Hematopoietic multipotent progenitor cell treated with erythropoietin and hydrocortisone succinate and interleukin-3 and kit ligand, for 4 days (in vitro differentiated cells): ENCODE measurements at regions not wholly inside any gene's neighbourhood (a gene's known extent, or its start where the extent isn't known, plus 50 kb on each side); places are given as distances from the start of the nearest gene placed in this dataset.

Experiments used
- DNase-seq: peaks from one replicate; pipeline ENCODE4 v3.0.0-alpha.2; 2015

DNA sequence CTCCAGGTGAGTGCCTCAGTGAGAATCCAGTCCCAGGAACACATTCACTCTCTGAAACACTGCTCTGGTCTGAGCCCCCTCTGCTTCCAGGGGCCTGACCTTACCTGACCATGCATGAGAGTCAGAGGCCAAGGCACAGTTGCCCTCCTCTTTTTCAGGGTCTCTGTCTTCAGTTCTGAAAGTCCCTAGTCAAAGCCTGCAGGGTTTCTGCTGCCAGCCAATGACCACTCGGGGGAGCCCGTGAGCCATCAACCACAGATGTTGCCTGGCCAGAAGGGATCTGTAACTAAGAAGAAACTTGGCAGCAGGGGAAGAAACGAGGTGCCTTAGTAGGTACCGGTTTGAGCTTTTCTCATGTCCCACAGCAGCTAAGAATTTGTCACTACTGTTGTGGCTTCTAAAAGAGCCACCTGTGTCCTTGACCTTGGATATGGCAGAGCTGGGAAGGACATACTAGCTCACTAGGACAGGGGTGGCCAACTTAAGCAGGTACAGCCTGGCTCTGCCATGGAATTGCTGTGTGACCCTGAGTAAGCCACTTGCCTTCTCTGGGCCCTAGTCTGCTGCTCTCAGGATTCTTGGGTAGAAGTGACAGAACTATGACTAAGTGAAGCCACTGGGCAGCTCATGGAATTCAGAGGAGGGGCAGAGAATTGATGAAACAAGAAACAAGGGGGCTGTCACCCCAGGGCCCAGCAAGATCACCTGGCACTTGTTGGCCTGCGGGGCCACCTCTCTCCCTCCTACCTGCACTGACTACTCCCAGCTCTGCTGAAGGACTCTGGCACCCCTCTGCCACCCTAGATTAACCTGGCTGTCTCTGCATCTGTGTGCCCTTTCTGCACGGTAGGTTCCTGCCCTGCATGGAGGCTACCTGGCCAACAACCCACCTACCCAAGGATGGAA is 83.8 kb upstream of the GPR26 start:
- DNase-seq = peak; percentile 83

DNA sequence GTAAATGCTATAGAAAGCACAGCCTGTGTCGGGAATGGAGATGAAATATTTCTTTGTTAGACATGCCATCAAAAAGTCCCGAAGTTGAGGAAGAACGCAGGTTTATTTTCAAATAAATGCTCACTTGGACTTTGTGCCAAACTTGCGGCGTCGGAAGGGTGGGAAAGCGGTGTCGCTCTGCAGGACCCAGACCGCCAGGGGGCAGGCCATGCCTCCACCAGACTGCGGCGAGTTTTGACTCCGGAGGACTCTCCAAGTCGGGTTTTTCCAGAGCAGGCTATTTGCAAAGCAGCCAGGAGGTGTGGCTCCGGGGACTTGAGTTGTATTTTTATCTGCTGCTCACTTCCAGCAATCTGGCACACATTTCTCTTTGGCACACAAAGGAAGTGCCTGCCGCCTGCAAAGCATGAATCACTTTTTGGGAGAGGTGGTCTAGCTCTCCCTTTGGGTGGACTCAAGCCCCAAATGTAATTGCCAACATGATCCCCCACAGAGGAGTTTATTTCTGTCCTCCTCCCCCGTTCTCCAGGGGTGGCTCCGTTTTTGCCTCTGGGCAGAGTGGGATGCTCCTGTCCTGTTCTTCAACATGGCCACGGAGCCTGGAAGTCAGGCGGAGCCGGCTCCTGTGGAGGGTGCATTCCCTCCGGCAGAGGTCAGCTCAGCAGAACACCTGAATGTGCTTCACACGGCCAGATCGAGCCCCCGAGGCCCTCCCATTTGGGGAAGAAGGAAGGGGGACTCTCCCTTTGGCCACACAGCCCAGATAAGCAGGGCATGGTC is 82.3 kb upstream of the GPR26 start:
- DNase-seq = peak; percentile 72

DNA sequence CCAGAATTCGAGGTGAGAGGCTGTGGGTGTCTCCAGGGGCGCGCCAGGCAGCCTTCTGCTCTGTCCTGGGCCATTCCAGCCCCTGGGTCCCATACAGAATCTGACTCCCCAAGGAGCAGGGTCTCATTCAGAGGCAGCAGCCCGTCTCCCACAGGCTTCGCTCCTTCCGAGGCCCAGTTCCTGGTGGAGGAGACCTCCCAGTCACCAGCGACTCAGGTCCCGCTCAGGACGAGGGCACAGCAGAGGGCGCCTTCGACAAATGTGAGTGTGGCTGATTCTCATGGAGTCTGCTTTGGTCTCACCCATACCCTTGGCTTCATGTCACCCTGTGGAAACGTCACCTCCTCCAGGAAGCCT is 81.8 kb upstream of the GPR26 start:
- no peak for DNase-seq

DNA sequence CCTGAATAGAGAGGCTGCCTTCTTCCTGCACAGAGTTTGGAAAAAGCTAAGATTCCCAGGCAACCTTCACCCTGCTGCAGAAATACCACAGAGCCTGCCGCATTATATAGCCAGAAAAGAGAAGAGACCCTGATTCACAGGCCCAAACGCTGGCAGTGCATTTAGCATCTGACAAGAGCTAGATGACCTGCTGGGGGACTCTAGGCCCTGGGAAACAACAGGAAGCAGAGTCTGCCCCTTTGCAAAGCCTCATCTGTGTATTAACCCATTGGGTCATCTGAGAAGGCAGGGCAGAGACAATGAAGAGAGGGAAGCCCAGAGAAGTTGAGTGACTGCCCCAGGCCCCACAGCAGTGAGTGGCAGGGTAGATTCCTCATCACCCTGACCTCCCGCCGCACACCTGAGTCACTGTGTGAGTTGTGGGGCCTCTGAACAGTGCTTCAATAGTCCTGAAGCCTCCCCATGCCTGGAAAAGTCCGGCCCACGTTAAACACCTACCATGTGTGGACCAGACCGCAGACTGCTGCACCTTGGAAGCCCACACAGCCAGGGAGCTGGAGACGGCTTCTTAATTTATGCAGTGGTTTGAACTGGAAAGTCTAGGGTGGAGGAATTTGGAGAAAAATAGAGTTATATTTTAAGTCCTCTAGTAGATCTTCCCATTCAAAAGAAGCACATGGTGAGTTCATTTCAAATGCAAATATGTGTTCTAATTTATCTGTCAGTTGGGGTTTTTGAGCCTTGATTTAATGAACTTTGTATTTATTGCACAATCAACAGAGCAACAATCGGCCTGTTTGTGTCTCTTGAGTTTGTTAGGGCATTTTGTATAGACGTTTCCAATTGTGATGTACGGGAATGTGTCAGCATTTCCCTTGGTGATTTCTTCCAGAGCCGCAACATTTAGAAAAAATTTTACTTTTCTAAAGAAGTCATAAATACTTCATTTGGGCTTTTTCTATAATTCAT is 80.4 kb upstream of the GPR26 start:
- no peak for DNase-seq

DNA sequence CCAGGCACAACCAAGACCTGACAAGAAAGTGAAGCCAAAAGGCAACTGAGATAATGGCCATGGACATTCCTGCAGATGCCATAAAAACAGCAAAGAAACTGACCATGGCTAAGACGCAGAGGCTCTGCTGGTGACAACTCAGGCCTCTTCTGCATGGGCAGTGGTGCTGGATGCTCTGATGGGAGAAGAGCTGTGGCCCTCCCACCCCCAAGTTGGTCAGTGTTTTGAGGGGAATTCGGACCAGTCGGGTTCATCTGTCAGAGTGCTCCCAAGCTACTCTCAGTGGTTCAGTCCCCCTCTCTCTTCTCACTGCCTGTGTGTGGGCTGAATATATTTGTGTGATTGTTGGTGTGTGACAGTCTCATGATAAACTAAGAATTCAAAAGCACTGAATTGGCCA is 79.0 kb upstream of the GPR26 start:
- no peak for DNase-seq

DNA sequence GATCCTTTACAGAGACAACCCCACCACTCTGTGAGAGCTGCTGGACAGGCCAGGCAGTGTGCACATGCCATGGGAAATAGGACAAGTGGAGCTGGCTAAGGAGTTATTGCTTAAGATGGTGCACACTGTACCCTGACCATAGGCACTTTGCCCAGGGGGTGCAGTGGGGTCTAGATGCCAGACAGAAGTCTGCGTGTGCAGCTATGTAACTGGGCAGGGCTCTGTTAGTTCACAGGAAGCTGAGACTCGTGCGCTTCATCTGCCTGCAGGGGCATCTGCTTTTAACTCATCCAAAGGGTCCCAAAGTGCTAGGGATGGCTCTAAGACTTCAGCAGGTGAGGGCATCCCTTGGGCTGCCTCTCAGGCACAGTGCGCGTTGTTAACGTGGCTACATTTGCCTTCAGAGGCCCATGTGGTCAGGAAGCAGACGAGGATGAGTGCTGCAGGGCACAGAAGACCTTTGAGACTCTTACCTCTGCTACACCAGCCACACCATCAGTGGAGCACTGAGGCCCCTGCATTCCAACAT is 77.7 kb upstream of the GPR26 start:
- DNase-seq = no peak

DNA sequence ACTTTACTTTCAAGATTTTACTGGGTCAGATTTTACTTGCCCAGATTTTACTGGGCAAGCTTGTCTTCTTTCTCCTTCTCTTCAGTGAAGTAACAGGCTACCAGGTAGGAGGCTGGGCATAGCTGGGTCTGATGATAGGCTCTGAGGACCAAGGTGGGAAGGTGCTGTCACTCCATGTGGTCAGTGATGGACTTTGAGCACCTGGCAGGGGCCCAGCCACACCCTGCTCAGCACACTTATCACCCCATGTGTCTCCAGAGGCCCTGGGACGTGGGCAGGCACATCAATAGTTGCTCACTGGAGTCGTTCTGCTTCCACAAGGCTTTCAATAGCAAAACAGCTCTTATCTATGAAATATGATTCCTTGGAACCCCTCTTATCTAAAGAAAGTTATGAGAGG is 70.5 kb upstream of the GPR26 start:
- DNase-seq = no peak

DNA sequence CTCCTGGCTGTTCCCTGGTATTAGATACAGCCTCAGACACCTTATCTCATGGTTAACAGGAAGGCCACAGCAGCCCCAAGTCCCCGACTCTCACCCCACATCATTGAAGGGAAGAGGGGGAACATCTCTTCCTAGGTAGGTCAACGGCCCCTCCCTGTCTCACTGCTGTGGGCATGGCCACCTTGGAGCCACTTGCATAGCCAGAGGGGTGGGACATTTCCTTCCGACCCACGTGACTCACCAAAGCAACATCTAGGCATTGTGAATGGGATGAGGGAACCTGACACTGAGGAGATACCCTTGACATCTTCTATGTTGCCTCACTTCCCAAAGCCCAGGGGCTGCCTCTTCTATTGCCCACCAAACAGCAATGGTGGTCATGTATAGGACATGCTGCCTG is 68.5 kb upstream of the GPR26 start:
- no peak for DNase-seq

DNA sequence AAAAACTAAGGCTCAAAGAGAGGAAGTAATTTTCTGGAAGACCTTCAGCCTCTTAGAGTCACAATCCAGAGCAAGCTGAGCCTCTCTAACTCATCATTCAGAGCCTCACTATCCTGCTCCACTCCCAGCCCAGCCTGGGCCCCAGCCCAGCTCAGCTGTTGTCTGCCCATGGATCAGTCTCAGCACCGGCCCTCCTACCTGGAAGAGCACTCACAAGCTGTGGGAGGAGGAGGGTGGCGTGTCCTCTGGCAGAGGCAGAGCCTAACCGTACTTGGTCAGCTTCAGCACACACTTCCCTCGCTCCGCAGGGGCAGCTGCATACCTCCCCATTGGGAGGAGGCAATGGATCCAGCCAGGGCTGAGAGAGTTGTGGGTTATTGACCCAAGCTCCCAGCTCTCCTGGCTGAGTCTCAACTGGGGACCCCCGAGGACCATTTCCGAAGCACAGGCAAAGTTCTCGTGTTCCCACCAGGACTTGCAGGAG is 66.7 kb upstream of the GPR26 start:
- no peak for DNase-seq

DNA sequence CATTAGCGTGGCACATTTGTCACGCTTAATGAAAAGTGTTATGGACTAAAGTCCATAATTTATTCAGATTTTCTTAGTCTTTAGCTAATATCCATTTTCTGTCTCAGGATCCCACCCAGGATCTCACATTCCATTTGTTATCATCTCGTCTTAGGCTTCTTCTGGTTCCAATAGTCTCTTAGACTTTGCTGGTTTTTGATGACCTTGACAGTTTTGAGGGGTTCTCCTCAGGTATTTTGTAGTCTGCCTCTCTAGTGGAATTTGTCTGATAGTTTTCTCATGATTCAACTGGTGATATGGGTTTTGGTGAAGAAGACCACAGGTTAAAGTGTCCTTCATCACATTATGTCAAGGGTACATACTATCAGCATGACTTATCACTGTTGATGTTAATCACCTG is 66.0 kb upstream of the GPR26 start:
- DNase-seq = no peak

DNA sequence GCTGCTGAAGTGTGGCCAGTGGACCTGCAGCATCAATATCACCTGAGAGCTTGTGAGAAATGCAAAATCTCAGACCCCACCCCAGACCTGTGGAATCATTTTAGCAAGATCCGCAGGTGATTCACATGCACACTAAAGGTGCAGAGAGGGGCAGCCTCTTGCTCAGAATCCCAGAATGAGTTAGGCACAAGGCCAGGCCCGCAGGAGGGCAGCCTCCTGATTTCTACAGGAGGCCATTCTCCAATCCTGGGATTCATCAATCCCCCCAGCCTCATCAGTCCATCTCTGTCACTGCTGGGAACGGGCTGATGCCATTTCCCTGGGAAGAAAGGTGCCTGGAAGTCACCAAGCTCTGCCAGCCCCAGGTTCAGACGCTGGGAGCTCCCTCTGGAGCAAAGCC is 63.0 kb upstream of the GPR26 start:
- no peak for DNase-seq

DNA sequence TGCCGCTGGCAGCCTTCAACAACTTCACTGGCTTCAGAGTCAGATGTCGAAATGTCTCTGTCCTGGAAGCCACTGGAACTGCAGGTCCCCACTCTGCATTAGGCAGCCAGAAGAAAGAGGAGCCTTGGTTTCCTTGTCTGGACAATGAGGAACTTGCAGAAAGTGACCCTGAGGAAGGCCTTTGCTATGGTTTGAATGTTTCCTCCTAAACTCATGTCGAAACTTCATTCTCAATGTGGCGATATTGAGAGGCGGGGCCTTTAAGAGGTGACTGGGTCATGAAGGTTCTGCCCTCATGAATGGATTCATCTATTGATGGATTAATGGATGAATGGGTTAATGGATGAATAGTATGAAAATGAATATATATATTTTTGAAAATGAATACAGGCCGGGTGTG is 61.6 kb upstream of the GPR26 start:
- no peak for DNase-seq

DNA sequence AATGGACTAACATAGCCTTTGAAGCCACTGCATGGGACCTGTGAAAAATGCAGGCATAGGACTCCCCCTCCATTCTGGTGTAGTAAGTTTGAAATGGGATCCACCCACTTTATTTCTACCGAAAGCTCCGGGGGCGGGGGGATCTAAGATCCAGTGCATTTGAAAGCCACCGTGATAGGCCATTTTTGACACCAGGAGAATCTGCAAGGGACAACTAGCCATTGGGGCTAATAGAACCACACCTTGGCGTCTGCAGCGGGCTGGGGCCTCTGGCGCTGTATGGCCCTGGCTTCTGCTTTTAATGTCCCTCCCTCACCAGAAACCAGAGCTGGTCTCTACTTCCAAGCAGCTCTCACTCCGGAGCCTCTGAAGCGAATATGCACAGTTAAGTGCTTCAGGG is 60.1 kb upstream of the GPR26 start:
- no peak for DNase-seq

DNA sequence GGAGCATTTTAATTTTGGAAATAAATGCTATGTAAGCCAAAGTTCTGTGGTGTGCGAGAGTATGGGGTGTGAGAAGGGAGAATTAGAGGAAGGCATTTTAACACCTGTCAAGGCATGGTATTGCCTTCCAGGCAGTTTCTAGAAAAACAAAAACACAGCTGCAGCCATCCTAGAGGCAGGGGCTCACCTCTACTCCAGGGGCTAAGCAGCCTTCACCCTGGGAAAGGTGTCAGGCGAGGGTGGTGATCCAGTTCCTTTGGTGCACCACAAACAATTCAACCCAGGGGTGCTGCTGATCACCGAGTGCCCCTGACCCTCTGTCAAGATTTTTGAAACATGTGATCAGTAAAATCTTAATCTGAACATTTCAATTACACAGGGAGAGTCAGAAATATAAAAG is 59.2 kb upstream of the GPR26 start:
- no peak for DNase-seq

DNA sequence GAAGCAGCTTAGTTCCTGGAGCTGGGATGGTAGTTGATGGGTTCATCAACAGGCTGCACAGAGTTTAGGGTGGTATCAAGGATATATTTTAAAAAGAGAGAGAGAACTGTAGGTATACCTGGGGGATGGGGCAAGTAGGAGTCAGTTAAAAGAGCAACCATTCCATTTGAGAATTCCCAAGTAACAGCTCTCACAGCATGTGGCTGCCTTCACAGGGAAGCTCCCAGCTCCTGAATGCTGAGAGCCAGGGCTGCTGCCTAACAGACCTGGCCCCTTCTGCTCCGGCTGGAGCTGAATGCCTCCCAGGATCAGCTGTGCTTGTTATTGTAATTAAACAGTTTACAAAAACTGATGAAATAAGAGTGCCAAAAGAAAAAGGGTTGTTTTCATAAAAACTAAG is 58.8 kb upstream of the GPR26 start:
- DNase-seq = no peak

DNA sequence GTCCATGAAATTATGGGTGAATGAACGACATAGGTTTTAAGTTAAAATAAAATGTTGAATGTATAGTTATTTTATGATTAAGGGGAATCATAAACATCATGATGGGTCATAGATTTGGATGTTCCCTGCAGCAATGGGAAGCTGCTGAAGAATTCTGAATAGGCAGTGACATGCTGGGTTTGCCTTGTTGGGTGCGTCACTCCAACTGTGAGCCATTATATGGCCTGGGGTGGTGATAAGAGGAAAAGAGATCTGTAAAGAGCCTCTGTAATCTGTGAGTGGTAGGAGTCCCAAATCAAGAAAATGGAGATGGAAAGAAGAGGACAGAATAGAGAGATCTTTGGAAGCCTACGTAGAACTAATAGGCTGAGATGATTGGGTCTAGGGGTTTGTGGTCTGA is 58.1 kb upstream of the GPR26 start:
- no peak for DNase-seq

DNA sequence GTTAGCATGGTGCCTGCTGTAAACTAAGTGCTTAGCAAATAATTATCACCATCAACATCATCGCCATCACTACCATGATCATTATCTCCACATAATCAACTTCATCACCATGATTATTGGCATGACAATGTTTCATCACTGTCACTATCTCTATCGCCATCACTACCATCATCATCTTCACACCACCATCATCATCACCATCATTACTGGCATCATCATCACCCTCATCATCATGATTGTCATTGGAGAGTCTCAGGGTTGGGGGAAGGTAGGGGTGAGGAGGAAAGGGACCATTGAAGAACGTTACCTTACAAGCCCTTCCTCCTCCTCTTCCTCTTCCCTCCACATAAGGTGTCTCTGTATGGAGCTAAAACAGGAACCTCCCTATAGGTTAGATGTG is 54.9 kb upstream of the GPR26 start:
- no peak for DNase-seq

DNA sequence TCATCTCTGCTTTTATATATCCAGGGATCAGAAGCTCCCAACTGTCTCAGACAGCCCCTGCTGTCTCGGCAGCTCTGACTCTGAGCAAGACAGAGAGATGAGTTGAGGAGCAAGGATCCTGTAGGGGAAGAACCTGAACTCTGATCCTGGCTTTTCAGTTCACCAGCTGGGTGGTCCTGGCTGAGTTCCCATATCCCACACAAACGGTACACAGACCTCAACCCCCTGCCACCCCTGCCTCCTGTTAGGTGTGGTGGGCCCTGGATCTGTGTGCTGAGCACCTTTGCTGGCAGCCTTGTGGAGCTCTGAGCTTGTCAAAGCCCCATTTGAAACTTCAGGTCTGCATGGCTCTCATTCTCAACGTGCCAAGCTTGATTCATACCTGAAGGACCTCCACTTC is 54.3 kb upstream of the GPR26 start:
- DNase-seq = no peak

DNA sequence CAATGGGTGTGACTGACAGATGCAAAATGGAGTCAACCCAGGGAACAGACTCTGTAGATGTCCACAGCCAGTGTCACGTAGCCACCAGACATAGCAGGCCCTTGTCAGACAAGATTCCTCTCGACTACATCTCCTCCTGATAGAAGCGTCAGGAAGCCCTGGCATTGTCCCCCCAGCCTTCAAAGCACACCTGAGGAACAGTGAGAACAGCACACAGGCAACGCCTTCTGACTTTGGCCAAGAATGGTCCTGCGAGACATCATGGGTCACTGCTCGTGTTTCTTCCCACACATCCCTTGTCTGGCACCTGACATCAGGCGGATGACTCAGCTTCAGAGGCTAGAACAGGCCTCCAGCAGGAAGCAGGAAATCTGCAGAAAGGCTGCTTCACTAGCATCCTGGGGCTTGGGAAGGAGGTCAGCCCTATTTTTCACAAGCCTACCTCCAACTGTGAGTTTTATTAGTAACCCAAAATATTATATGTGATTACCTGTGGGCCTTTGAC is 52.8 kb upstream of the GPR26 start:
- no peak for DNase-seq

DNA sequence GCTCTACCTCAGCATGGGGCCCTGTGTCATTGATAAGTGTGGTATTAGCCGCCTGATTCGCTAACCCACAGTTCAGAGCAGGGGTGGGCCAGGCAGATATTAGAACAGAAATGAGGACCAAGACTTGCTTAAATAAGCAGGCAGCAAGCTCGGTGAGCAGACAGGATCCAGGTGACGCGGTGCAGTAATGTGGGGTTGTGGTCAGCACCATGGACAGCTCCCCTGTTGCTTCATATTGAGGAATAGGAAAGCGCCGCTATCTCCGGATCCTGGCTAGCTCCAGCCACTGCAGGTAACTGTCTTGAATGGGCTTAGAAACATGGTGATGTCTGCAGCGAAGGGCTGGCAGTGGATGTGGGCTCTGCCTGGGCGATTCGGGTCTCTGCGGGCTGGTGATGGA is 51.3 kb upstream of the GPR26 start:
- peak; percentile 76 for DNase-seq
